ENCODE measurements at regions not wholly inside any gene's neighbourhood (a gene's known extent, or its start where the extent isn't known, plus 50 kb on each side); places are given as distances from the start of the nearest gene placed in this dataset.

GRCh38 chr2:12302140-12302539 is 414.6 kb upstream of the TRIB2 start:
- Mint-ChIP-seq H3K4me1 (ENCODE audit: low read depth) (peaks cover 30% of the 10 kb centered on the region), H3K27me3 (peaks cover 2% of the 10 kb centered on the region), H3K36me3 (ENCODE audit: low read depth) (no peaks in the 10 kb centered on the region), H3K27ac (no peak overlapping the region), H3K9me3 (no peaks in the 10 kb centered on the region), H3K4me3 (no peak overlapping the region)
- no peak for TF ChIP-seq CTCF (IDR thresholded peaks at IDR 0.05)
- DNase-seq (peak; percentile 14), ATAC-seq (peak; percentile 57)
- ChIA-PET CTCF (no interaction called here), POLR2A (interaction anchor here (1.9 kb wide), 1 partner anchor 14 kb away, joined by 4 read pairs; no protein-coding TSS in a partner anchor)
- intact Hi-C loops (cut with micrococcal nuclease), result no loop called here

GRCh38 chr2:12302691-12303090 is 414.0 kb upstream of the TRIB2 start:
- DNase-seq (no peak), ATAC-seq (no peak)
- intact Hi-C loops (cut with micrococcal nuclease), result no loop called here
- H3K36me3 Mint-ChIP-seq (ENCODE audit: low read depth), result no peaks in the 10 kb centered on the region
- H3K27ac Mint-ChIP-seq, result no peak overlapping the region
- ChIA-PET POLR2A (interaction anchor here (1.9 kb wide), 1 partner anchor 15 kb away, joined by 4 read pairs; no protein-coding TSS in a partner anchor), CTCF (no interaction called here)
- H3K9me3 Mint-ChIP-seq, result no peaks in the 10 kb centered on the region
- TF ChIP-seq CTCF (IDR thresholded peaks at IDR 0.05), result no peak
- peaks cover 29% of the 10 kb centered on the region for H3K4me1 Mint-ChIP-seq (ENCODE audit: low read depth)
- H3K27me3 Mint-ChIP-seq, result peaks cover 2% of the 10 kb centered on the region
- no peak overlapping the region for H3K4me3 Mint-ChIP-seq

- intact Hi-C loops (cut with micrococcal nuclease), result no loop called here
- Mint-ChIP-seq H3K9me3 (no peaks in the 10 kb centered on the region), H3K4me1 (ENCODE audit: low read depth) (peaks cover 30% of the 10 kb centered on the region), H3K36me3 (ENCODE audit: low read depth) (no peaks in the 10 kb centered on the region), H3K27me3 (no peaks in the 10 kb centered on the region), H3K4me3 (no peak overlapping the region), H3K27ac (peak overlapping the region; percentile 10)
- TF ChIP-seq CTCF (IDR thresholded peaks at IDR 0.05), result no peak
- peak; percentile 40 for DNase-seq
- ATAC-seq, result peak; percentile 65
- POLR2A ChIA-PET, result interaction anchor here (1.9 kb wide), 1 partner anchor 15 kb away, joined by 4 read pairs; no protein-coding TSS in a partner anchor
- CTCF ChIA-PET, result no interaction called here
Observed at GRCh38 chr2:12303181-12304030, 413.3 kb upstream of the TRIB2 start.

- ChIA-PET CTCF (interaction anchor here (1.0 to 2.6 kb wide), 3 partner anchors 9 to 14 kb away, joined by 3 to 10 read pairs (median 6); no protein-coding TSS in a partner anchor), POLR2A (interaction anchor here (0.5 kb wide), 1 partner anchor 96 kb away, joined by 3 read pairs; no protein-coding TSS in a partner anchor)
- no peak for TF ChIP-seq CTCF (IDR thresholded peaks at IDR 0.05)
- no peak for ATAC-seq
- H3K9me3 Mint-ChIP-seq, result no peaks in the 10 kb centered on the region
- H3K36me3 Mint-ChIP-seq (ENCODE audit: low read depth), result no peaks in the 10 kb centered on the region
- no peak overlapping the region for H3K4me3 Mint-ChIP-seq
- peaks cover 39% of the 10 kb centered on the region for H3K4me1 Mint-ChIP-seq (ENCODE audit: low read depth)
- DNase-seq, result no peak
- no peak overlapping the region for H3K27ac Mint-ChIP-seq
- intact Hi-C loops (cut with micrococcal nuclease), result no loop called here
- H3K27me3 Mint-ChIP-seq, result no peaks in the 10 kb centered on the region
Observed at GRCh38 chr2:12304564-12305171, 412.1 kb upstream of the TRIB2 start.

GRCh38 chr2:12305931-12306330 is 410.8 kb upstream of the TRIB2 start:
- ATAC-seq, result no peak
- Mint-ChIP-seq H3K27ac (no peak overlapping the region), H3K27me3 (no peaks in the 10 kb centered on the region), H3K36me3 (ENCODE audit: low read depth) (no peaks in the 10 kb centered on the region), H3K4me3 (no peak overlapping the region), H3K4me1 (ENCODE audit: low read depth) (peaks cover 51% of the 10 kb centered on the region), H3K9me3 (no peaks in the 10 kb centered on the region)
- TF ChIP-seq CTCF (IDR thresholded peaks at IDR 0.05), result no peak
- ChIA-PET CTCF (interaction anchor here (2.6 kb wide), 1 partner anchor 13 kb away, joined by 10 read pairs; no protein-coding TSS in a partner anchor), POLR2A (no interaction called here)
- intact Hi-C loops (cut with micrococcal nuclease), result no loop called here
- no peak for DNase-seq

Data from activated CD8-positive, alpha-beta T cell treated with anti-CD3 and anti-CD28 coated beads for 36 hours (primary cell).